NCI-H1092 (cell line): ENCODE measurements at regions not wholly inside any gene's neighbourhood (a gene's known extent, or its start where the extent isn't known, plus 50 kb on each side); places are given as distances from the start of the nearest gene placed in this dataset.

Experiments
- DNase-seq: peaks from one replicate; lab custom pipeline; 2025; lab: John Stamatoyannopoulos, UW

- DNase-seq = no peak
These were observed 333.2 kb downstream of the RPS24 start for GRCh38 chr10:78366663-78367411.

GRCh38 chr10:78367751-78368150, 334.1 kb downstream of the RPS24 start:
- no peak for DNase-seq

DNA sequence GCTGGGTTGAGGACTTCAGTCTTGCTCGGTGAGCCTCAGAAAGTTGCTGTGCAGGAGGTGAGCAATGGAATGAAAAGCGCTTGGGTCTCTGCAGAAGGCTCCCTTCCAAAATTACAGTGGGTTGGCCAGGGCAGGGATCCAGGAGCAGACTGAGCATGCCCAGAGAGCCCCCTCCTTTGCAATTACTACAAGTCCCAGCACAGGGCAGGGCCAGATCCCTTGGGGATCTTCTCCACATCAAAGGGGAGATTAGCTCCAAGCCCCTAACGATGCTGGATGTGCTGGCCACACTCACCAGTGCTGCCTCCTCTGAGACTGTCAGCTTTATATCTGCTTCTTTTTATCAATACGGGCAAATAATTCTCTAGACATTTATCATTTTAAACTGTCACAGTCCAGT, 337.5 kb downstream of the RPS24 start:
- DNase-seq = no peak

- DNase-seq = no peak
These were observed 339.1 kb downstream of the RPS24 start for GRCh38 chr10:78372806-78373205.

DNA sequence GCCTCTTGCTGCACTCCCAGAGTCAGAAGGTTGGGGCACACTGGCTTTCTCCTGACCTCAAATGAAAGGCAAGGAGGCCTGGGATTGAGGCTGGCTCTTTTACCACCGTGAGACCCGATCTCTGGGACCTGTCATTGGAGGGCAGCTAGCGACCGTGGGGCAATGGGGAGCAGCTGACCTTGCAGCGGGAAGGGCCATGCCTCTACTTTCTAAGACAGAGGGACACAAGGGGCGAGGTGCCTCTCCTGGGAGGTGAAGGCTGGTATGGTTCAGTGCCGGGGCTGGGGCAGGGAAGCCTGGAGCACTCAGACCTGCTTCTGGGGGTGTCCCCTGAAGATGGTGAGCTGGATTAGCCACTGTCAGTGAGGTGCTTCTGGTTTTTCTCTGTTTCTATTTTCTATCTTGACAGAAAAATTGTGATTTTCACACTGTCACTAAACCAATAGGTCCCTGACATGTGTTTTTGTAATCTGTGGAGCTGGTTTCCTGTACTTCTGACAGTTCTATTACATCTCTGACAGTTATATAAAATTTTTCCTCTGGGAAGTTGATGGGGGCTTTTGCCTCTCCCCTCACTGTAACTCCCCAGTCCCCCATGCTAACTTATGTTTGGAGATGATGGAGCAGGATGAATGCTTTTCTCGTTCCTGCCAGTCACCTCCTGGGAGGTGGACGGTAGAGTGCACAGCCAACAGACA, 340.8 kb downstream of the RPS24 start:
- no peak for DNase-seq

- DNase-seq = no peak
These were observed 342.5 kb downstream of the RPS24 start for GRCh38 chr10:78375854-78376785.

- peak; percentile 42 for DNase-seq
These were observed 343.7 kb downstream of the RPS24 start for GRCh38 chr10:78377356-78377755.

GRCh38 chr10:78378192-78378591, 344.5 kb downstream of the RPS24 start:
- DNase-seq = no peak

GRCh38 chr10:78381107-78381506, 347.4 kb downstream of the RPS24 start:
- no peak for DNase-seq

DNA sequence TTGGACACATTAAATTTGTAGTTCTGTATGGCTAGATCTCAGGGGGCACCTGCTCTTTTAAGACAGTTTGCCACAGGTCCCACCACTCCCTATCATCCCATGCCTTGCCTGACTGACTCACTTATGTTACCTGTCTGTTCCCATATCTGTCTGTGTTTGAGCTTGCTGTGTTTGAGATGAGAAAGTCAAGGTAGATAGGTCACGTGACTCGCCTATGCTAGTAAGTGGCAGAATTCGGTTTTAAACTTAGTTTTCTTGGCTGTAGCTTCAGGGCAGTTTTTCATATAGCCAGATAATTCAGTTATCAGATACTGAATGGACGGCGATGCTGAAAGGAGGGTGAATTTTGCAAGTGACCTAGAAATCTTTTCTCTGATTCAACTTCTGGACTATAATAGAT, 348.4 kb downstream of the RPS24 start:
- DNase-seq = no peak

- DNase-seq = no peak
These were observed 349.1 kb downstream of the RPS24 start for GRCh38 chr10:78382772-78383171.

DNA sequence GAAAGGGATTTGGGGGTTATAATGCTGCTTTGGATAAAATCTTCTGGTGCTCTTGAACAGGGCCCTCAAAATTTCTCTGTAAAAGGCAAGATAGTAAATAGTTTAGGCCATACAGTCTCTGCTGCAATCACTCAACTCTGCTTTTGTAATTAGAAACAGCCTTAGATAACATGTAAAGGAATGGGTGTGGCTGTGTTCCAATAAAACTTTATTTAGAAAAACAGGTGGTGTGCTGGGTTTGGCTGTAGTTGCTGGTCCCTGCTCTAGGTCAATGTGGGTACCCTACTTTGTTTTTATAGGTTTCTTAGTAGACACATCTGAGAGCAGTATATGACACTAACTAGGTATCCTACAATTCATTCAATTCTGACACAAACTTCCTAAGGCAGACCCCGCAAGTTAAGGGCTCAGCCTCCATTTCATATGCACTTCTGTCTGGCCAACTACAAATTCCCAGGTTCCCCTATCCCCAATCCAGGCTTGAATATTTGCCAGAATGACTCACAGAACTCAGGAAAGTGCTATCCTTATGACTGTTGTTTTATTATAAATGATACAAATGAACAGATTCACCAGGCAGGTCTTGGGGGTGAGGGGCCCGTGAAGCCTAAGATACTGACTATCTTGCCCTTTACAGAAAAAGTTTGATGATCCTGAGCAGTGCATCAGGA, 349.9 kb downstream of the RPS24 start:
- DNase-seq = no peak

DNA sequence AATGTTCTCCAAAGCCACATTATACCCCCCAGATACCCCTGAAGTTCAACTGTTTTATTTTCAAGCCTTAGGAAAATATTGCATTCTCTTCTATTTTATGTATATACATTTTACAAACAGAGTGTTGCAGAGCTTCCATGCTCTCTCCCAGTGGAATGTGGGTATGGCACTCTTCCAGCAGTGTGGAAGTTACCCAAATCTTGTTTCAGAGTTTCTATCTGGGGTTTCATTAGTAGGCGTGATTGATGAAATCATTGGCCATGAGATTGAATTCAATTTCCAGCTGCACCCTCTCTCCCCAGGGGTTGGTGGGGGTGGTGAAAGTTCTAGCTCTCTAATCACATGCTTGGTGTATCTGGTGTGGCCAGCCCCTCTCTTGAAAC, 350.4 kb downstream of the RPS24 start:
- DNase-seq = no peak

GRCh38 chr10:78385599-78385998, 351.9 kb downstream of the RPS24 start:
- DNase-seq = no peak

GRCh38 chr10:78386509-78386908, 352.8 kb downstream of the RPS24 start:
- DNase-seq = no peak

DNA sequence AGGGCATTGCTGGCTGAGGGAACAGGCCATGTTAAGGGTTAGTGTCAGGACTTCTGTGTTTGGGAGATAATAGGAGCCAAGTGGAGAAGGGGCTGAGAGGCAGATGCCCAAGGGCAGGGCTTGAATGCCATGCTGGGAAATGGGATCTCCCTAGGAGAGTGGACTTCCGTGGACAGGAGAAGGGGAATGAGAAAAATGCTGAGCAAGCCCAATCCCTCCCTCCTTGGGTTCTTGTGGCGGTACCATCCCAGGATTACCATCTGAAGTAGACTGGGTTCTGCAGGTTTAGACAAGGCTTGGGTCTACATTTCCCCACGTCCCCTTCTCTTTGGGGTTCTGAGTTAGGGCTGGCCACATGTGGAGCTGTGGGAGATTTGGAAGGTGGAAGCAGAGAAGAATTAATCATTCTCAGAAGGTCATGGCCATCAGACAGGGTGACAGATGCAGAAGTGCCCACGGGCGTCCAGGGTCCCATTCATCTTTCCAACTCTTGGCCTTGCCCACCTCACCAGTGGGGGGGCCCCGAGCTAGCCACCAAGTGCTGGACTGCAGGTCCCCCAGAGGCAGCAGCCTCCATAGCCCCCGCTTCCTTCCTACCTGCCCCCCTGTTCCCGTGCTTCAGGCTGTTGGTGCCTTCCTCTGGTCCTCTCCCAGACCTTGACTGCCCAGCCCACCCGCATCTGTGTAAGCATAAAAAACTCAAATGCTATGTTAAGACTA, 354.8 kb downstream of the RPS24 start:
- DNase-seq = no peak

DNA sequence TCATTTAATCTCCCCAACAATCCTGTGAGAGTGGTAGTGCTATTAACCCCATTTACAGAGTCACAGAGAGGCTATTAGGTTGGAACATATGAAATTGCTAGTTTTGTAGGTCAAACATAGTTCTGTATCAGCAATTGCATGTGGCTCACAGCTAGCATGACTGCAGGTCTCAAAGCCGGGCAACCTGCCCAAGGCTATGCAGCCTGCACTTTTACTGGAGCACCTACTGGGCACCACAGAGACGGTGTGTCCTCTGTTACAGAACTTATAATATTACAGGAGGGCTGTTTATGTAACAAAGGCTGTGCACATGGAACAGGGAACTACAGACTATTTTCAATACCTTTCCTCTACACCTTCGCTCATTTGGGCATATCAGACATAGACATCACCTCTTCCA, 355.8 kb downstream of the RPS24 start:
- no peak for DNase-seq

- no peak for DNase-seq
These were observed 356.4 kb downstream of the RPS24 start for GRCh38 chr10:78390051-78390450.

DNA sequence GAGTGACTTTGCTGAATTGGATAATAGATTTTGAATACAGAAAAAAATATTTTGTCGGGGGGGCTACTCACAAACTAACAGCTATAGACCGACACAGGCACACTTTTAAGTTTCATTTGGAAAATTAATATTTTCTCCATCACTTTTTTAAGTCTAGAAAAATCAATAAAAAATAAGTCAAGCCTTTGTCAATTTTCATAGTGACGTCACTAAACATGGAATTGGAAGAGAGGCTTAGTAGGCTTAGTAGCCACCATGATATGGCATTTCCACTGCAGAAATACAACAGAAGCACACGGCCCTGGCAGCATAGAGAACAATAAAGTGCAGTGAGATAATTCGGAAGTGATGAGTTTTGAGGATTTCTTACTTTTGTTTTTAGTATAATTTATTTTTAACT, 357.2 kb downstream of the RPS24 start:
- no peak for DNase-seq

GRCh38 chr10:78391585-78391984, 357.9 kb downstream of the RPS24 start:
- no peak for DNase-seq

DNA sequence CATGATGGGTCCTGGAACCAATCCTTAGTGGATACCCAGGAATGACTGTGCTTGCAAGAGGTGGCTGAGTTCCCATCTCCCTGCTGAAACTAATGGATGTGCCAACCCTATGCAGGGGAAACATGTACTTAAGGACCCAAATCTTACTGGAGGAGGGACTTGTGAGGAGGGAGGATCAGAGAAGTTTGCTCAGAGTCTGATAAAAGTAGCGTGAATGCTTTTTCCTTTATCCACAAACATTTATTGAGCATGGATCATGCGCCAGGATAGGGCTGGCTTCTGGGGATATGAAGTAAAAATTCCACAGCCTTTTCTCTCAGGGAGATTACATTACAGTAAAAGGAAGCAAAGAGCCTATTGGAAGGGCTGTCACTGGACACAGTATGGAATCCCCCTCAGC, 358.5 kb downstream of the RPS24 start:
- no peak for DNase-seq
